Brain microvascular endothelial cell (primary cell): ENCODE measurements at regions not wholly inside any gene's neighbourhood (a gene's known extent, or its start where the extent isn't known, plus 50 kb on each side); places are given as distances from the start of the nearest gene placed in this dataset.
"Not testable (repeated sequence)": the region's sequence is repeated elsewhere in the genome, so short reads cannot be mapped to it uniquely, and the experiment has no call there.

Experiments
- DNase-seq: peaks from one replicate; pipeline ENCODE4 v3.0.0-alpha.2; 2020
- H3K27ac ChIP-seq: fragments of 250-450 bp; sonication (Bioruptor Pico); 2 replicates; pipeline ENCODE4 v1.5.1; 2020; ENCODE audit warnings: mild to moderate bottlenecking, moderate library complexity
- H3K27me3 ChIP-seq: fragments of 250-450 bp; sonication (Bioruptor Pico); replicated peaks from 2 replicates; pipeline ENCODE4 v1.5.1; 2020; ENCODE audit warnings: mild to moderate bottlenecking
- H3K36me3 ChIP-seq: fragments of 250-450 bp; sonication (Bioruptor Pico); replicated peaks from 2 replicates; pipeline ENCODE4 v1.5.1; 2020; ENCODE audit warnings: mild to moderate bottlenecking
- H3K4me3 ChIP-seq: 2 replicates; pipeline ENCODE4 v1.5.1; 2011; ENCODE audit warnings: low read depth, mild to moderate bottlenecking, control low read depth, low read length, moderate library complexity
- CTCF ChIP-seq: IDR thresholded peaks from 2 replicates; pipeline ENCODE4 v1.5.1; 2011; ENCODE audit warnings: low read depth, mild to moderate bottlenecking, moderate library complexity, low read length, control low read depth, inconsistent platforms; ENCODE audit errors: missing control alignments
- in situ Hi-C: cut with HindIII; loops from 2 replicates; pipeline ENCODE4 v1.10.0; 2017; ENCODE audit warnings: low sequenced_read_pairs, low pct_ligation_motif_present

GRCh38 chr12:112616469-112617152 lies 174.9 kb upstream of the RPH3A start:
- no peaks in the 10 kb centered on the region for H3K27me3 ChIP-seq
- no peaks in the 10 kb centered on the region for H3K36me3 ChIP-seq
- H3K27ac ChIP-seq: no peak overlapping the region
- in situ Hi-C loops: no loop called here
- no peak for TF ChIP-seq CTCF
- no peak overlapping the region for H3K4me3 ChIP-seq
- no peak for DNase-seq

- no peak for DNase-seq
- no peak overlapping the region for H3K27ac ChIP-seq
- TF ChIP-seq CTCF: no peak
- H3K27me3 ChIP-seq: no peaks in the 10 kb centered on the region
- in situ Hi-C loops: no loop called here
- no peak overlapping the region for H3K4me3 ChIP-seq
- H3K36me3 ChIP-seq: no peaks in the 10 kb centered on the region
These were observed 174.4 kb upstream of the RPH3A start for GRCh38 chr12:112617153-112617505.

GRCh38 chr12:112627851-112628250 lies 163.7 kb upstream of the RPH3A start:
- DNase-seq: no peak
- Histone ChIP-seq H3K27ac (no peak overlapping the region), H3K36me3 (no peaks in the 10 kb centered on the region), H3K27me3 (no peaks in the 10 kb centered on the region), H3K4me3 (no peak overlapping the region)
- in situ Hi-C loops: no loop called here
- no peak for TF ChIP-seq CTCF

GRCh38 chr12:112631974-112632373 lies 159.6 kb upstream of the RPH3A start:
- DNase-seq, in situ Hi-C loops, H3K27me3 ChIP-seq, H3K27ac ChIP-seq, H3K4me3 ChIP-seq, H3K36me3 ChIP-seq: not testable (repeated sequence)

- in situ Hi-C loops: no loop called here
These were observed 156.5 kb upstream of the RPH3A start for GRCh38 chr12:112635036-112635435.

GRCh38 chr12:112638420-112638819 lies 153.1 kb upstream of the RPH3A start:
- Histone ChIP-seq H3K36me3 (no peaks in the 10 kb centered on the region), H3K27ac (no peak overlapping the region), H3K27me3 (no peaks in the 10 kb centered on the region), H3K4me3 (no peak overlapping the region)
- no peak for DNase-seq
- no peak for TF ChIP-seq CTCF
- in situ Hi-C loops: no loop called here

More at GRCh38 chr12:112635036-112635435, 156.5 kb upstream of the RPH3A start:
- Histone ChIP-seq H3K27ac (no peak overlapping the region), H3K4me3 (no peak overlapping the region), H3K36me3 (no peaks in the 10 kb centered on the region), H3K27me3 (no peaks in the 10 kb centered on the region)
- no peak for TF ChIP-seq CTCF
- DNase-seq: no peak
